GM19240 (cell line): ENCODE measurements at regions not wholly inside any gene's neighbourhood (a gene's known extent, or its start where the extent isn't known, plus 50 kb on each side); places are given as distances from the start of the nearest gene placed in this dataset.
"Not testable (repeated sequence)": the region's sequence is repeated elsewhere in the genome, so short reads cannot be mapped to it uniquely, and the experiment has no call there.

ENCODE experiments used
- DNase-seq: peaks from one replicate; pipeline ENCODE4 v3.0.0; 2011; ENCODE audit warnings: low spot score; ENCODE audit not compliant: insufficient read length

DNA sequence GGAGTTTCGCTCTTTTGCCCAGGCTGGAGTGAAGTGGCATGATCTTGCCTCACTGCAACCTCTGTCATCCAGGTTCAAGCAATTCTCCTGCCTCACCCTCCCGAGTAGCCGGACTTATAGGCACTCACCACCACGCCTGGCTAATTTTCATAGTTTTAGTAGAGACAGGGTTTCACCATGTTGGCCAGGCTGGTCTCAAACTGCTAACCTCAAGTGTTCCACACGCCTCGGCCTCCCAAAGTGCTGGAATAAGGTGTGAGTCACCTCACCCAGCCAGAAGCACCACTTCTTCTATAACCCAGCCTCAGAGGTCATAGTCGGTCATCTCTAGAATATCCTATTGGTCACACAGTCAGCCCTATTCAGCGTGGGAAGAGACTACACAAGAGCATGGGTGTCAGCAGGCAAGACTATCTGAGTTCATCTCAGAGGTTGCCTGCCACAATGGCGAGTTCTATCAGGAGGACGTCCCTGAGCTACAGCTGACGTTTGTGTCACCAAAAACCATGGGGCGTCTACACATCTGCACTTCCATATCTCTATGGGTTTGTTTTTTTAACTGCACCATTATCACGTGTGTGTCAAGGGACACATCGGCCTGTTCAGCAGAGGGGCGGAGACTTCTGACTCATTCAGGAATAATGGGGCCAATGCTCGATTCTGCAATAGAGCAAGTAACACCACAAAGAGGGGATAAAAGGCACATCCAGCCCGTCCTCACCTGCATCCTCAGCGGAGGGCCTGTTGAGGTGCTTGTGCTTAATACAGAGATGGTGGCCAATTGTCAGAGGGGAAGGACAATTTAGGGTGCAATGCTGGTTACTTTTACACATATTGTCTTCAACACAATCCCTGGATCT lies 256.3 kb upstream of the IRF2BP2 start:
- DNase-seq = no peak

- no peak for DNase-seq
Observed at GRCh38 chr1:234865171-234866006, 255.4 kb upstream of the IRF2BP2 start.

GRCh38 chr1:234864116-234864515 lies 254.1 kb upstream of the IRF2BP2 start:
- no peak for DNase-seq

GRCh38 chr1:234863551-234863971 lies 253.6 kb upstream of the IRF2BP2 start:
- DNase-seq = no peak

DNA sequence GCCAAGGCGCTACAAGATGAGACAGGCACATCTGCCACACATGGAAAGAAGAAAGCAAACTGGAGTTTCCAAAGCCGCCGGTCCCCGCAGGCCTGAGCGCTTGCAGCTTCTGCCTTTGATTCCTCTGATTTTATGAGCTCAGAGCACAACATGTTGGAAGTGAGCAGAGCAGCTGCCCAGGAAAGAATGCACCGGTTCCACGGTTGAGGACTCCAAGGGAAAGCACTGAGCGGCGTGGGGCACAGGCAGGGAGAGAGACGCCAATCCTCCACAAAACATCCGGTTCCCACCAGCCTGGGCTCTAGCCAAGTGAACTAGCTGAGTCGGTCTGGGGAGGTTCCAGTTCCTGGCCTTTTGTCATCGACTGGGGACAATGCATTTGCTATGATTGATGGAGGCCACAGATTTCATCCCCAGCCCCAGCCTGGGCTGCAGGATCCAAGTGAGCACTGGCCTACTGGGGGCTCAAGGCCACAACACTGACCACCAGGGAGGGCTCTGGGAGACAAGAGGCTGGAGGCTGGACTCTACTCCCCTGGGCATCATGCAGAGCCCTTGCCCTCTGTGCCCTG lies 253.1 kb upstream of the IRF2BP2 start:
- DNase-seq = no peak

DNA sequence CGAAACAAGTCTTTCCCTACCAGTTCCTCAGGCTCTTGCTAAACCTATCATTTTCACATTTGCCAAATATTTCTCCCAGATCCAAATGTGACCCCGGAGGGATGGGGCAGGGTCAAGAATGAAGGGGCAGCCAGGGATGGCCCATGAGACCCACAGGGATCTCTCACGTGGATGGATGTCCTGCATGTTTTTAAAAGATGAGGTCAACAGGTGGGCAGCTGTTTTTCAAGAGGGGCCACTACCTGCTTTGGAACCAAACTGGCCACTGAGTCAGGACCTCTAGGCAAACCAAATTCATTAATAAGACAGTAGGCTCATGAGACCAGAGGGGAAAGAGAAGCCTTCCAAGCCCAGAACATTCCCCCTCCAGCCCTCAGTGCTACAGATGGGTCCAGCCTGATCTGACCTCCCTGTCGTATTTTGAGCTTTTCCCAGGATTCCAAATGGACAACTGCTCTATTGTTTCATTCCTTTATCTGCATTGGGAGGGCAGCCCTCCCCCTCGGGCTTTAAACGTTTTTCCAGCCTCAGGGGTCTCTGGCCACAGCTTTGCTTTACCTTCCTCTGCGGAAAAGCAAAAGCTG lies 252.5 kb upstream of the IRF2BP2 start:
- no peak for DNase-seq

DNA sequence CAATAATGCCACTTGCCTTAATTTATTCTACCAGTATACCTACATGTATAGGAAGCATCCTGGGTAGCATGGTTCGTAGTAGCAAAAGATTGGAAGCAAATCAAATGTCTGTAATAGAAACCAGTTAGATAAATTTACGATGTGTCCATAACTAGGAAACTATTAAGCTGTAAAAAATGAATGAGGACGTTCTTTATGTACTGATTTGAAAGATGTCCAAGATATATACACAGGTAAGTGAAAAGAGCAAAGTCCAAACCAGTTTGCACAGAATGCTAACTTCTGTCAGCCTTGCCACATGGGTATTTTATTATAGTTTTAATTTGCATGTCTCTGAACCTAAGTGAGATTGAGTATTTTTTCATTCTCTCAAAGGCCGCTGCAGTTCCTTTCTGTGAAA lies 251.8 kb upstream of the IRF2BP2 start:
- DNase-seq = no peak

DNA sequence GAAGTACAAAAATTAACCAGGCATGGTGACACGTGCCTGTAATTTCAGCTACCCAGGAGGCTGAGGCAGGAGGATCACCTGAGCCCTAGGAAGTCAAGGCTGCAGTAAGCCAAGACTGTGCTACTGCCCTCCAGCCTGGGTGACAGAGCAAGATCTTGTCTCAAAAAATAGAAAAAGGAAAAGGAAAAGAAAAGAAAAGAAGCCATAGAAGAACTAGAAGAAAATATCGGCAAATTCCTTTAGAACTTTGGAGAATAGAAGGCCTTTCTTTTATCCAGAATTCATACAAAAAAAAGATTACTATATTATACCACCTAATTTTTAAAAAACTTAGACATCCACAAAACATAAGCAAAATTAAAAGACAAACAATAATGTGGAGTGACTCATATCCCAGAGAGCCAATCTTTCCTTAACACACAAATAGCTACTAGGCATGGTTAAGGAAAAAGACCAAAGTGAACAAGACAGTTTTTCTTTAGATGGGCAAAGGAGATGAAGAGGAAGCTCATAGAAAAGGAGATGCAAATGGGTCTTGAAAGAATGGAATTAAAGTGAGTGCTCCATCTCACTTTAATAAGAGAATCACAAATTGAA lies 251.1 kb upstream of the IRF2BP2 start:
- DNase-seq = no peak

DNA sequence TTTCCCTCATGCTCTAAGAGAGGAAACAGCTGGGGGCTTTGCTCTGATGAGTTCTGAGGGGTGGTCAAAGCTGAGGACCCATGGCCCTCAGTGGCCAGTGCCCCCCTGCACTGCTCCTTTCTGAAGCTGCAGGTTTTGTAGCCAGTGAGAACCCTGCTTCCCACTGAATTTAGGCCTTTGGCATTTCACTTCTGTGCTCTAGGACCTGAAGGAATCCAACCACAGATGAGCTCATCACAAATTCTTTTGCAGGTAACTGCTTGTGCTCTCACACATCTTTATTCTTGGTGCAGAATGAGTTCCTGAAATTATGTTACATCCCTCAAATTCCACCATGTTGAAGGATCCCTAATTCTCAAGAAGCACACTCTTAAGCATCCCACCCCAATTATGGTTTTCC lies 248.7 kb upstream of the IRF2BP2 start:
- no peak for DNase-seq

DNA sequence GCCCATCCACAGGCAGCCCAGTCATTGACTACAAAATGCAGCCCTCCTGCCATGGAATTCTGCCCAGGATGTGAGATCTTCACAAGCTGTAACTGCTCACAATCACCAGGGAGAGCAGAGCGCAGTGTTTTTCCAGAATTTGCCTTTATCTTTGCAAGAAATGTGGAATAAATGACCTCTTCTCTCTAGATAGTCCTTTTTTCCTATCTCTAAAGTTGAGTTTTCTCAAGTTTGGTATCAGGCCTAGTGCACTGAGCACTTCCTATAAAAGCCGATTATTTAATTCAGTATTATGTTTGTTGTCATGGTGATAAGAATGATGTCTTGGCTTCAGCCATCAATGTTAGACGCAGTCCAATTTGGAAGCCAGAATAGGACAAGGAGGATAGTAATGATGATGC lies 246.9 kb upstream of the IRF2BP2 start:
- no peak for DNase-seq

DNA sequence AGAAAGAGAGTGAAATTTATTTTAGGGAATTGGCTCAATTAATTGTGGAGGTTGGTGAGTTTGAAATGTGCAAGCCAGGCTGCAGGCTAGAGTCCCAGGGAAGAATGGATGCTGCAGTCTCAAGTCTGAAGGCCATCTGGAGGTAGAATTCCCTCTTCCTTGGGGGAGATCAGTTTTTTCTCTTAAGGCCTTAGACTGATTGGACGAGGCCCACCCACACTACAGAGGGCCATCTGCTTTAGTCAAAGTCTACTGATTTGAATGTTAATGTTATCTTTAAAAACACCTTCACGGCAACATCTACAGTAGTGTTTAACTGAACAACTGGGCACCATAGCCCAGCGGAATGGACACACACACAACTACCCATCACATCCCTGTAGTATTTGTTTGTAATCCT lies 245.9 kb upstream of the IRF2BP2 start:
- DNase-seq = no peak

DNA sequence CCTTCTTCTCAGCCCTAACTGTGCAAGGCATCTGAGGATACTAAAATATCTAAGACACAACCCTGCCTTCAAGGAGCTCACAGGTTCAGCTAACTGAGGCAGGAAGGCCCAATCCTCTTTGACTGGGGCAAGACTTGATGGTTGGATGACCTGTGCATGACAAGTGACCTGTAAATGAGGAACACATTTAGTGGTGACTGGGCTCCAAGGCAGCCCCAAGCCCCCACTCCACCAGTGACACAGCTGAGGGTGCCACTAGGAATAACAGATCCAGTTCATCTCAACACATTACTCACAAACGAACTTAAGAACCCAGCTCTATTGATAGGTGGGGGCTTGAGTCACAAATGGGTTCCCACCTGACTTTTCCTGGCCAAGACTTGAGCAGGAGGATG lies 244.7 kb upstream of the IRF2BP2 start:
- no peak for DNase-seq

DNA sequence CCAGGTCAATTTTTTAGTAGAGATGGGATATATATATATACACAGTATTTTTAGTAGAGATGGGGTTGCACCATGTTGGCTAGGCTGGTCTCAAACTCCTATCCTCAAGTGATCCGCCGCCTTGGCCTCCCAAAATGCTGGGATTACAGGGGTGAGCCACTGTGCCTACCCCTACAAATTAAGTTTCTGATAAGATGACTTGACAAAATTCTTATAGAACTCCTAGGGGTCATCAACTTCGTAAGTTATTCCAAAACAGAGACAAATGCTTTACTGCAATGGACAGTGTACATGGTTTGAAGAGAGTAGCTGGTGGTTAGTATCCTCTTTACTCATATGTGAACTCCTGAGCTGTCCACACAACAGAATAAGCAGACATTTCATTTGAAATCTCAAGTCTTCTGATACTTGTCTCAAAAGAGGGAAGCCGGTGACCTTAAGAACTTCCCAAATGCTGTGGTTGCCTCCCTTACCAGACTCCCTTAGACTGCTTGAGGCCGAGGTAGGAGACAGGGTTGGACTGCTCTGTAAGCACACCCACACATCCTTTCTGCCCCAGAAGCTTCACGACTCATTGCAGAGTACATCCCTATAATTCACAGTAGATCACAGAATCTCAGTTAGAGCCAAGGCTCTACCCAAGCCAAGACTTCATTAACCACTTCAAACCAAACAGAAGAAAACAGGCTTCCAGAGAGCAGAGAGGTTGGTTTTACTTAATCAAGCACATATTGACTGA lies 244.1 kb upstream of the IRF2BP2 start:
- DNase-seq = no peak

DNA sequence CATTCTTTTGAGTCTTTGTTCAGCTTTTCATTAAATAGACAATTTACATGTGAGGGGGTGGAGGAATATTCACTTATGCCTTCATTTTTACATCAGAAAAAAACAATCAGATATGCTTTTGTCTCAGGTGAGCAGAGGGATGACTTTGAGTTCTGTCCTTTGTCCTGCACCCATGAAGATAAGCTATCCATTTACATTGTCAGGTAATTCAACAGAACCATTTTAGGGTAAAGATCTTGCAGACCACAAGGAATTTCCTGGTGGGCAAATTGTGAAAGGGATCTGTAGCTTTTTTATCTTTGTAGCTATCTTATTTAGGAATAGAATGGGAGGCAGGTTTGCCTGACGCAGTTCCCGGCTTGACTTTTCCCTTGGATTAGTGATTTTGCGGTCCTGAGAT lies 242.7 kb upstream of the IRF2BP2 start:
- no peak for DNase-seq

DNA sequence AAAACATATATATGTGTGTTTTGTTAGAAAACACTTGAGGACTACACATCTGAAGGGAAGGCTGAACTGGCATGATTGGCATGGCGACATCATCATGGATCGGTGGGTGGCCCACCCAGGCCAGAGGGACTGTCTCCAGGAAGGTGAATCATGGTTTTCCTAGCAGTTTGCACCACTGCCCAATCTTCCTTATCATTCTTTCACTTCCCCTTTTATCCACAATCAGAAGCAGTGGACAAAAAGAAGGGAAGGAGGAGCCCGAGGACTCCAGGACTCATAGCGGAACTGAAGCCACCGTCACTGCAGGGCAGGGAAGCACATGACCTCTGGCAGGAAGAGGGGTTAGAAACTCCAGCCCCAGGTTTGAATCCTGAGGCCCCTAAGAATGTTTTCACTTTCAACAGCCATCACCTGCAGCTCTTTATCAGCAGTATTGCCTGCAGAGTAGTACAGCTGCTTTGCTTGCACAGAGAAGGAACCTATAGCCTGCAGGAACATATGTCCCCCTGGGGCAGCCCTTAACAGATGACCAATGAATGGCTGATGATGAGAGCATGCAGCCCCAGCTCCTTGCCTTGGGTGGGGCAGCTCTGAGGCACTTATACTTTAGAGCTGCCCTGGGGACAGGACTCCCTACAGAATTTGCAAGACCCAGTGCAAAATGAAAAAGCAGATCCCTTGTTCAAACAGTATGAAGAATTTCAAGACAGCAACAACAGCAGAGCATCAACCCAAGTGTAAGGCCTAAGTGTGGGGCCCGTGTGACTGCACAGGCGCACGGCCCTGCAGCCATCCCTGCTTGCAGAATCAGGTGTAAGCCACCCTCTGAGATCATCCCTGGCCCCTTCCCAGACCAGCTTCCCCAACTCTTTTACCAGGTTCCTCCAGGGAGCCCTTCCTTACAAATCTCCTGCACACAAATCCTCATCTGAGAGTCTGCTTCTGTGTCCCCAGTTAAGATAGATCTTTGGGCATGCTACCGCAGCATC lies 241.8 kb upstream of the IRF2BP2 start:
- DNase-seq = no peak

DNA sequence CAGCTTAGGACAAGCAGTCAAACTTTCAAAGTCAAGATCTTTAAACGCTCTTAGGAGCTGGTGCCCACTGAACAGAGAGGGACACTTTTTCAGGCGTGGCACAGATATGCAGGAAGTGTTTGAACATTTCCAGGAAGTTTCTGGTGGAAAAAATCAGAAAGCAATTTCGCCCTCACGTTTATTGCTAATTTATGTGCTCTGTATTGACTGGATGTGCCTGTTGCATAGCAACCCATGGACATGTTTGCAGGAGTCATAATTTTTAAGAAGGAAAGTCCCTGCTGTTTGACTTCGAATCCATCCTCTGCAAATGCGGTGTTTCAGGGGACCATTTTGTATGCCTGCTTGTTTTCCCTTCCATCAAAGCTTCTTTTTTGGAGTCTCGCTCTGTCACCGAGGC lies 239.9 kb upstream of the IRF2BP2 start:
- no peak for DNase-seq

- no peak for DNase-seq
Observed at GRCh38 chr1:234848972-234849649, 239.1 kb upstream of the IRF2BP2 start.

- not testable (repeated sequence) for DNase-seq
Observed at GRCh38 chr1:234846813-234847212, 236.8 kb upstream of the IRF2BP2 start.

DNA sequence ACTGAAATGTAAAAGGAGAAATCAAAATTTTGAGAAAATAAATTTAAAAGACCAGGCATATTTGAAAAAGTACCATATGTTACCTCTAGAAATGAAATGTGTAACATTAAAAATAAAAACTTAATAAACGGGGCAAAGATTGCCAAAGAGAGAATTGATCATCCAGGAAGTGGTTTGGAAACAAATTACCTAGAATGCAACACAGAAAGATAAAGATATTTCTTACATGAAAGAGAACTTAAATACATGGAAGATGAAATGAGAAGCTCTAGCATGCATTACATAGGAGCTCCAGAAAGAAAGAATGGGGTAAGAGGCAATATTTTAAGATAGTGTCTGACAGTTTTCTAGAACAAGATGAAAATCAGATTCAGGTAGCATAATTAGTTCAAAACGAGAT lies 235.9 kb upstream of the IRF2BP2 start:
- no peak for DNase-seq
